ENCODE measurements at regions not wholly inside any gene's neighbourhood (a gene's known extent, or its start where the extent isn't known, plus 50 kb on each side); places are given as distances from the start of the nearest gene placed in this dataset.

GRCh38 chr12:82187595-82187994 is 170.6 kb downstream of the CCDC59 start:
- Histone ChIP-seq H3K27me3 (ENCODE audit: control insufficient read depth, insufficient read depth, low read length) (no peaks in the 10 kb centered on the region), H3K36me3 (ENCODE audit: control insufficient read depth, insufficient read depth, low read length) (no peaks in the 10 kb centered on the region), H3K27ac (ENCODE audit: low read length) (no peak overlapping the region), H3K4me1 (ENCODE audit: control insufficient read depth, insufficient read depth, low read length) (no peaks in the 10 kb centered on the region), H3K9me3 (ENCODE audit: control insufficient read depth, insufficient read depth, low read depth, low read length) (no peaks in the 10 kb centered on the region), H3K4me3 (ENCODE audit: low read depth in 2 of 2, low read length in 2 of 2) (no peak overlapping the region)
- CTCF ChIA-PET: no interaction called here
- TF ChIP-seq, protein P1, sequence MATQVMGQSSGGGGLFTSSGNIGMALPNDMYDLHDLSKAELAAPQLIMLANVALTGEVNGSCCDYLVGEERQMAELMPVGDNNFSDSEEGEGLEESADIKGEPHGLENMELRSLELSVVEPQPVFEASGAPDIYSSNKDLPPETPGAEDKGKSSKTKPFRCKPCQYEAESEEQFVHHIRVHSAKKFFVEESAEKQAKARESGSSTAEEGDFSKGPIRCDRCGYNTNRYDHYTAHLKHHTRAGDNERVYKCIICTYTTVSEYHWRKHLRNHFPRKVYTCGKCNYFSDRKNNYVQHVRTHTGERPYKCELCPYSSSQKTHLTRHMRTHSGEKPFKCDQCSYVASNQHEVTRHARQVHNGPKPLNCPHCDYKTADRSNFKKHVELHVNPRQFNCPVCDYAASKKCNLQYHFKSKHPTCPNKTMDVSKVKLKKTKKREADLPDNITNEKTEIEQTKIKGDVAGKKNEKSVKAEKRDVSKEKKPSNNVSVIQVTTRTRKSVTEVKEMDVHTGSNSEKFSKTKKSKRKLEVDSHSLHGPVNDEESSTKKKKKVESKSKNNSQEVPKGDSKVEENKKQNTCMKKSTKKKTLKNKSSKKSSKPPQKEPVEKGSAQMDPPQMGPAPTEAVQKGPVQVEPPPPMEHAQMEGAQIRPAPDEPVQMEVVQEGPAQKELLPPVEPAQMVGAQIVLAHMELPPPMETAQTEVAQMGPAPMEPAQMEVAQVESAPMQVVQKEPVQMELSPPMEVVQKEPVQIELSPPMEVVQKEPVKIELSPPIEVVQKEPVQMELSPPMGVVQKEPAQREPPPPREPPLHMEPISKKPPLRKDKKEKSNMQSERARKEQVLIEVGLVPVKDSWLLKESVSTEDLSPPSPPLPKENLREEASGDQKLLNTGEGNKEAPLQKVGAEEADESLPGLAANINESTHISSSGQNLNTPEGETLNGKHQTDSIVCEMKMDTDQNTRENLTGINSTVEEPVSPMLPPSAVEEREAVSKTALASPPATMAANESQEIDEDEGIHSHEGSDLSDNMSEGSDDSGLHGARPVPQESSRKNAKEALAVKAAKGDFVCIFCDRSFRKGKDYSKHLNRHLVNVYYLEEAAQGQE (IDR thresholded peaks at IDR 0.05; ENCODE audit: insufficient read depth in 1 of 2, low read depth in 2 of 2, low read length in 1 of 2): no peak
- TF ChIP-seq POLR2AphosphoS5 (IDR thresholded peaks at IDR 0.05; ENCODE audit: low read depth, low read length) (no peak), TCF7L2 (IDR thresholded peaks at IDR 0.05; ENCODE audit: low read depth, low read length) (no peak), SIN3A (IDR thresholded peaks at IDR 0.05; ENCODE audit: borderline replicate concordance, insufficient read depth, low read depth, low read length) (no peak)
- TF ChIP-seq, protein P2, sequence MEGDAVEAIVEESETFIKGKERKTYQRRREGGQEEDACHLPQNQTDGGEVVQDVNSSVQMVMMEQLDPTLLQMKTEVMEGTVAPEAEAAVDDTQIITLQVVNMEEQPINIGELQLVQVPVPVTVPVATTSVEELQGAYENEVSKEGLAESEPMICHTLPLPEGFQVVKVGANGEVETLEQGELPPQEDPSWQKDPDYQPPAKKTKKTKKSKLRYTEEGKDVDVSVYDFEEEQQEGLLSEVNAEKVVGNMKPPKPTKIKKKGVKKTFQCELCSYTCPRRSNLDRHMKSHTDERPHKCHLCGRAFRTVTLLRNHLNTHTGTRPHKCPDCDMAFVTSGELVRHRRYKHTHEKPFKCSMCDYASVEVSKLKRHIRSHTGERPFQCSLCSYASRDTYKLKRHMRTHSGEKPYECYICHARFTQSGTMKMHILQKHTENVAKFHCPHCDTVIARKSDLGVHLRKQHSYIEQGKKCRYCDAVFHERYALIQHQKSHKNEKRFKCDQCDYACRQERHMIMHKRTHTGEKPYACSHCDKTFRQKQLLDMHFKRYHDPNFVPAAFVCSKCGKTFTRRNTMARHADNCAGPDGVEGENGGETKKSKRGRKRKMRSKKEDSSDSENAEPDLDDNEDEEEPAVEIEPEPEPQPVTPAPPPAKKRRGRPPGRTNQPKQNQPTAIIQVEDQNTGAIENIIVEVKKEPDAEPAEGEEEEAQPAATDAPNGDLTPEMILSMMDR (IDR thresholded peaks at IDR 0.05): no peak
- ATAC-seq: no peak
- POLR2A ChIA-PET: no interaction called here
- in situ Hi-C loops (cut with HindIII; ENCODE audit: low pct_unique_long_range_greater_than_20kb, low sequenced_read_pairs): no loop called here
- intact Hi-C loops (cut with micrococcal nuclease; ENCODE audit: unreplicated experiment): no loop called here
- no peak for DNase-seq (ENCODE audit: low read depth, low spot score)
- BruUV-seq (replicated peaks): no TSS peak

DNA sequence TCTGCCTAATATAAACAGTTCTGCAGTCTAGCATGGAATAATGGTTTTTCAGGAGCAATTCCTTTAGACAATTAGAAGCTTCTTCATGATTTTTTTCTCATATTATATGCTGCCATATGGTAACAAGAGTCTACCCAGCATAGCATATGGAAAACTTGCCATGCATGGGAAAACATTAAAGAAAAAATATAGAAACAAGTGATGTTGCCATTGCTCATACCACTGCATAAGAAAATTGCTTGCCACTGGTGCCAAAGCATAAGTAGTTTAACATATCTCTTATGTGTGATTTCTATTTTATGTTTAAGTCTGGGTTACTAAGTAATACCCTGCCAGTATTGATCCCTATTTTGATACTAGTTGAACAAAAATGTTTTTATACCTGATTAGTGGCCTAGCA is 171.2 kb downstream of the CCDC59 start:
- BruUV-seq (replicated peaks): no TSS peak
- in situ Hi-C loops (cut with HindIII; ENCODE audit: low pct_unique_long_range_greater_than_20kb, low sequenced_read_pairs): no loop called here

More for the DNA sequence above, 171.2 kb downstream of the CCDC59 start:
- Histone ChIP-seq H3K27me3 (ENCODE audit: control insufficient read depth, insufficient read depth, low read length) (no peaks in the 10 kb centered on the region), H3K36me3 (ENCODE audit: control insufficient read depth, insufficient read depth, low read length) (no peaks in the 10 kb centered on the region), H3K4me1 (ENCODE audit: control insufficient read depth, insufficient read depth, low read length) (no peaks in the 10 kb centered on the region), H3K27ac (ENCODE audit: low read length) (no peak overlapping the region), H3K4me3 (ENCODE audit: low read depth in 2 of 2, low read length in 2 of 2) (no peak overlapping the region), H3K9me3 (ENCODE audit: control insufficient read depth, insufficient read depth, low read depth, low read length) (no peaks in the 10 kb centered on the region)
- ChIA-PET POLR2A (no interaction called here), CTCF (no interaction called here)
- ATAC-seq (no peak), DNase-seq (ENCODE audit: low read depth, low spot score) (no peak)
- intact Hi-C loops (cut with micrococcal nuclease; ENCODE audit: unreplicated experiment): no loop called here
- no peak for TF ChIP-seq SIN3A (IDR thresholded peaks at IDR 0.05; ENCODE audit: borderline replicate concordance, insufficient read depth, low read depth, low read length)
- TF ChIP-seq, protein P2 (IDR thresholded peaks at IDR 0.05): no peak
- TF ChIP-seq, protein P1 (IDR thresholded peaks at IDR 0.05; ENCODE audit: insufficient read depth in 1 of 2, low read depth in 2 of 2, low read length in 1 of 2): no peak
- no peak for TF ChIP-seq POLR2AphosphoS5 (IDR thresholded peaks at IDR 0.05; ENCODE audit: low read depth, low read length)
- TF ChIP-seq TCF7L2 (IDR thresholded peaks at IDR 0.05; ENCODE audit: low read depth, low read length): no peak
